Coronary artery (tissue), 2 donors: ENCODE measurements at regions not wholly inside any gene's neighbourhood (a gene's known extent, or its start where the extent isn't known, plus 50 kb on each side); places are given as distances from the start of the nearest gene placed in this dataset.
"Not testable (repeated sequence)": the region's sequence is repeated elsewhere in the genome, so short reads cannot be mapped to it uniquely, and the experiment has no call there.

Experiments
- DNase-seq: peaks from one replicate; pipeline ENCODE4 v3.0.0-alpha.2; 2017; ENCODE audit warnings: low spot score
- H3K27ac ChIP-seq, 2 donors: fragments of 200-600 bp; sonication (generic); one replicate each; pipeline ENCODE4 v1.5.1; 2016 to 2019
- H3K4me3 ChIP-seq: fragments of 200-600 bp; sonication (generic); 2 replicates; pipeline ENCODE4 v1.5.1; 2016; ENCODE audit warnings: mild to moderate bottlenecking, moderate library complexity
- TF ChIP-seq, protein P1 (sequence below): fragments of 200-600 bp; sonication (generic); IDR thresholded peaks from one replicate; pipeline ENCODE4 v1.5.1; 2019; ENCODE audit warnings: antibody characterized with exemption

DNA sequence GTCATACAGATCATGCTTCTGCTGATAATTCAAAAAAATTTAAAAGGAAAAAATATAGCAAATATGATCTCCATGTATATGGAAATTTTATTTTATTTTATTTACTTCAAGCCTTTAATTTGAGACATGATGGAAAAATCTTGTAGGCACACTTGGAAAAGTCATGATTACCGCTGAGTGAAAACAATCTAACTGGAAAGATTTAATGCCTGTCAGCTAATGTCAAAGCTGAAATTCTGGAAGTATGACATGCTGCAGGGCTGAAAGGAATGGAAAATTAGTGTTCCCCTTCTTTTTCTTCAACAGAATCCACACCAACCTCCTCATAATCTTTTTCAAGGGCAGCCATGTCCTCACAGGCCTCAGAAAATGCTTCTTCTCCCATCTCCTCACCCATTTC is 58.2 kb downstream of the RPRM start:
- DNase-seq, result no peak
- no peak overlapping the region for H3K4me3 ChIP-seq
- TF ChIP-seq, protein P1, sequence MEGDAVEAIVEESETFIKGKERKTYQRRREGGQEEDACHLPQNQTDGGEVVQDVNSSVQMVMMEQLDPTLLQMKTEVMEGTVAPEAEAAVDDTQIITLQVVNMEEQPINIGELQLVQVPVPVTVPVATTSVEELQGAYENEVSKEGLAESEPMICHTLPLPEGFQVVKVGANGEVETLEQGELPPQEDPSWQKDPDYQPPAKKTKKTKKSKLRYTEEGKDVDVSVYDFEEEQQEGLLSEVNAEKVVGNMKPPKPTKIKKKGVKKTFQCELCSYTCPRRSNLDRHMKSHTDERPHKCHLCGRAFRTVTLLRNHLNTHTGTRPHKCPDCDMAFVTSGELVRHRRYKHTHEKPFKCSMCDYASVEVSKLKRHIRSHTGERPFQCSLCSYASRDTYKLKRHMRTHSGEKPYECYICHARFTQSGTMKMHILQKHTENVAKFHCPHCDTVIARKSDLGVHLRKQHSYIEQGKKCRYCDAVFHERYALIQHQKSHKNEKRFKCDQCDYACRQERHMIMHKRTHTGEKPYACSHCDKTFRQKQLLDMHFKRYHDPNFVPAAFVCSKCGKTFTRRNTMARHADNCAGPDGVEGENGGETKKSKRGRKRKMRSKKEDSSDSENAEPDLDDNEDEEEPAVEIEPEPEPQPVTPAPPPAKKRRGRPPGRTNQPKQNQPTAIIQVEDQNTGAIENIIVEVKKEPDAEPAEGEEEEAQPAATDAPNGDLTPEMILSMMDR, result no peak
- no peak overlapping the region for H3K27ac ChIP-seq

DNA sequence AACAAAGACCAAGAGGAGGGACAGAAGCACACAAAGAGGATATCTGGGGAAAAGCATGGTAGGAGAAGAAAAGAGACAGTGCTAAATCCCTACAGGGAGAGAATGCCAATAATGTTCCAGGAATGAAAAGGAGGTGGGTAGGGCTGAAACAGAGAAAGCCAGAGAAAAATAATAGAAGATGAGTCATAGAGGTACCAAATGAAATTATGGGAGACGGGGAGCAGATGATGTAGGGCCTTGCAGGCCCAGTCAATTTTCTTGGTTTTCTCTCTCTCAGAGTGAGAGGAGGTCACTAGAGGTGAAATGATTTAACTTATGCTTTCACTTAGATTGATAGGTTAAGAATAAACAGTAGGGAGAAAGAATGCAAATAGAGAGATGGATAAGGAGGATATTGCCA is 61.5 kb downstream of the RPRM start:
- Histone ChIP-seq H3K27ac (no peak overlapping the region), H3K4me3 (no peak overlapping the region)
- TF ChIP-seq, protein P1, result no peak
- DNase-seq, result no peak

DNA sequence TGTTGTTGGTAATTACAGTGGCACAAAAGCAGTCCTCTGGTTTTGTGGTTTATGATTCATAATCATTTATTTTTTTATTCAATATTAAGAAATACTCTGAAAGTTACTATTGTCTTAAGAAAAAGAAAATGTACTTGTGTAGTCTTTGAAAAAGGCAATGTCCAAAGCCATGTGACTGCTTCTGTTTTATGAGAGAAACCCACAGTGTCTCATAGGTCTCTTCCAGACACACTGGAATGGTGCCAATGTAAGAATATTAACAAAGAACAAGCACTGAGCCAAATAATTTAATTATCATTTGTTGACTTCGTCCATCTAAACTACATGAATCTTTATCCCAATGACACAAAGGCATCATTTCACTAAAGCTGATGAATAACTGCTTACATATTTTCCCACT is 62.5 kb downstream of the RPRM start:
- Histone ChIP-seq H3K27ac (no peak overlapping the region), H3K4me3 (no peak overlapping the region)
- DNase-seq, result no peak
- TF ChIP-seq, protein P1, result no peak

DNA sequence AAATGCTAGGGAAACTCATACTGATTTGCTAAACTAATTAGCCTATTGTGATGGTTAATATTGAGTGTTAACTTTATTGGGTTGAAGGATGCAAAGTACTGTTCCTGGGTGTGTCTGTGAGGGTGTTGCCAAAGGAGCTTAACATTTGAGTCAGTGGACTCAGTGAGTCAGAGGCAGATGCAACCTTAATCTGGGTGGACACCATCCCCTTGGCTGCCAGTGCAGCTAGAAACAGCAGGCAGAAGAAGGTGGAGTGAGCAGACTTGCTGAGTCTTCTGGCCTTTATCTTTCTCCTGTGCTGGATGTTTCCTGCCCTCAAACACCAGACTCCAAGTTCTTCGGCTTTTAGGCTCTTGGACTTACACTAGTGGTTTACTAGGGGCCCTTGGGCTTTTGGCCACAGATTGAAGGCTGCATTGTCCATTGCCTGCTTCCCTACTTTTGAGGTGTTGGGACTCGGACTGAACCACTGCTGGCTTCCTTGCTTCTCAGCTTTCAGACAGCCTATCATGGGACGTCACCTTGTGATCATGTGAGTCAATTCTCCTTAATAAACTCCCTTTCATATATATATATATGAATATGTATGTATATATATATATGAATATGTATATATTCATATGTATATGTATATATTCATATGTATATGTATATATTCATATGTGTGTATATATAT is 69.7 kb downstream of the RPRM start:
- Histone ChIP-seq H3K27ac (no peak overlapping the region), H3K4me3 (no peak overlapping the region)
- TF ChIP-seq, protein P1, result no peak
- no peak for DNase-seq

DNA sequence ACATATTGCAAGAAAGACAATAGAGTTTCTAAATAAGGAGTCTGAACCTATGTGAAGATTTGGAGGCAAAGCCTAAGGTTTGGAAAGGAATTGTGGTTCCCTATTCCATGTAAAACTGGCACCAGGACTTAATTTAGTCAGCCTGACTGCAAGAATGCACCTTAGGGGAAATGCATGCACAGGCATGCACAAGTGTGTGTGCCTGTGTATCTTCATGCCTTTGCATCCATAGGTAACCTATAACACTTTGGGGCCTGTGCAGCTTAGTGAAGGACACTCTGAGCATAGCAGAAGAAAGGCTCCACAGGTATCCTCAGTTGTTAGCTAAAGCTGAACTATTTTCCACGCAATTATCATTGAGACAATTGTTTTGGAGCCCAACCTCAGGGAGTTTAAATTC is 73.4 kb downstream of the RPRM start:
- DNase-seq, result no peak
- H3K27ac ChIP-seq, result no peak overlapping the region
- no peak overlapping the region for H3K4me3 ChIP-seq
- TF ChIP-seq, protein P1, result no peak

DNA sequence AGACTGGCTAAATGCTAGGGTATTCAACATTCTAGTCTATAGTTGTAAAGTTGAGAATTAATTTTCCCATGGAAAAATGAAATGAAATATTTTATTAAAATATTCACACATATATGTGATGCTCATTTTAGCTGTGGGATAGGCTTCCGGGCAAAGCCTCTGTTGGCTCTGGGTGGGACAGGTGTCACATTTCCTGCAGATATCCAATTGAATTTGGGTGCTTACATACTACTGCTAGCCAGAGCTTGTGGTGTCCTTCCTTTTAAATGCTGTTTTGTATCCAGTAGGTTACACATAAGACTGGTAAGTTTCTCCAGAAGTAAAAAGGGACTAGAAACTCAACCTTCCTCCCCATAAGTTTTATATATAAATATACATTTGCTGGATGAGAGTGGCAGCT is 73.8 kb downstream of the RPRM start:
- TF ChIP-seq, protein P1, result no peak
- no peak overlapping the region for H3K27ac ChIP-seq

DNA sequence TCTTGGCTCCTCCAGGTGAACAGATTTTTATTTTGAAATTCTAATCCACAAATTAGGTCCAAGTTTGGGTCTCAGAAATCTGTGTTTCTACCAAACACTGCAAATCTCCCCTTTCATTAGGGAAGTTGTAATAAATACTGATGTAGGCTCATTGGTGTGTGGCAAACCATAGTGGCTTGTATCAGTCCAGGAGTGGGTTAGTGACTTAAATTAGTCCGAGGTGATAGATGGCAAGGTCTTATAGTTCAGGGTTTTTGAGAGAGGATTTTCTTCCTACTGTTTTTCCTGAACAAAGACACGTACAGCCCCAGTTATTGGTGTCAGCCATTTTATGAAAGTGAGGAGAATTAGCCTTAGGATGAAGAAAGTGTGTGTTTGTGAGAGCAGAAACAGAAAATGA is 74.6 kb downstream of the RPRM start:
- DNase-seq, result no peak
- Histone ChIP-seq H3K27ac (no peak overlapping the region), H3K4me3 (no peak overlapping the region)
- TF ChIP-seq, protein P1, result no peak

More for the DNA sequence above, 73.8 kb downstream of the RPRM start:
- no peak overlapping the region for H3K4me3 ChIP-seq
- no peak for DNase-seq

DNA sequence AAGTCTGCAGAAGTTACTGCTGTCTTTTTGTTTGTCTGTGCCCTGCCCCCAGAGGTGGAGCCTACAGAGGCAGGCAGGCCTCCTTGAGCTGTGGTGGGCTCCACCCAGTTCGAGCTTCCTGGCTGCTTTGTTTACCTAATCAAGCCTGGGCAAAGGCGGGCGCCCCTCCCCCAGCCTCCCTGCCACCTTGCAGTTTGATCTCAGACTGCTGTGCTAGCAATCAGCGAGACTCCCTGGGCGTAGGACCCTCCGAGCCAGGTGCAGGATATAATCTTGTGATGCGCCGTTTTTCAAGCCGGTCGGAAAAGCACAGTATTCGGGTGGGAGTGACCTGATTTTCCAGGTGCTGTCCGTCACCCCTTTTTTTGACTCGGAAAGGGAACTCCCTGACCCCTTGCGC is 75.2 kb downstream of the RPRM start:
- H3K27ac ChIP-seq, DNase-seq: not testable (repeated sequence)

More for the DNA sequence above, 75.2 kb downstream of the RPRM start:
- H3K4me3 ChIP-seq, result not testable (repeated sequence)
